CD4-positive, alpha-beta T cell treated with Interleukin-6 for 4 hours (primary cell): ENCODE measurements at regions not wholly inside any gene's neighbourhood (a gene's known extent, or its start where the extent isn't known, plus 50 kb on each side); places are given as distances from the start of the nearest gene placed in this dataset.
"Not testable (repeated sequence)": the region's sequence is repeated elsewhere in the genome, so short reads cannot be mapped to it uniquely, and the experiment has no call there.

Experiments used
- DNase-seq: peaks from one replicate; pipeline ENCODE4 v3.0.0-alpha.2; 2020; ENCODE audit warnings: mixed read lengths

- DNase-seq: no peak
Observed at GRCh38 chr7:86002858-86003257, 640.9 kb upstream of the GRM3 start.

- DNase-seq: no peak
Observed at GRCh38 chr7:85997515-85997914, 646.2 kb upstream of the GRM3 start.

- no peak for DNase-seq
Observed at GRCh38 chr7:85995101-85995500, 648.6 kb upstream of the GRM3 start.

DNA sequence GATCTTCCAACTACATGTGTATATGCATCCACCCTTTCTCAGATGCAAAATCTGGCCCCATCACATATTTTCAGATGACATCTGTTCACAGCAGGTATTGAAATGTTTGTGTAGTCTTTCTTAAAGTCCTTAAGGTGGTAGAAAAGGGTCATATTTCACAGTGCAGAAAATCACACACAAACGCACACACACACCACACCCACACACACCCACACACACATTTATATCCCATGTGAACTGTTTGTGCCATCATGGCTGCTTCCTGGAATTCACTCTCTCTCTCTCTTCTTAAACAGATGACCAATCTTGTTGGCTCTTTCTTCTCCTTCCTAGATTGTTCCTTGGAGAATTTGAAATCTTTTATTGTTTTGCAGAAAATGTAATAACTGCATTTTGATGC is 663.0 kb upstream of the GRM3 start:
- DNase-seq: no peak

GRCh38 chr7:85974176-85974575 is 669.5 kb upstream of the GRM3 start:
- no peak for DNase-seq

DNA sequence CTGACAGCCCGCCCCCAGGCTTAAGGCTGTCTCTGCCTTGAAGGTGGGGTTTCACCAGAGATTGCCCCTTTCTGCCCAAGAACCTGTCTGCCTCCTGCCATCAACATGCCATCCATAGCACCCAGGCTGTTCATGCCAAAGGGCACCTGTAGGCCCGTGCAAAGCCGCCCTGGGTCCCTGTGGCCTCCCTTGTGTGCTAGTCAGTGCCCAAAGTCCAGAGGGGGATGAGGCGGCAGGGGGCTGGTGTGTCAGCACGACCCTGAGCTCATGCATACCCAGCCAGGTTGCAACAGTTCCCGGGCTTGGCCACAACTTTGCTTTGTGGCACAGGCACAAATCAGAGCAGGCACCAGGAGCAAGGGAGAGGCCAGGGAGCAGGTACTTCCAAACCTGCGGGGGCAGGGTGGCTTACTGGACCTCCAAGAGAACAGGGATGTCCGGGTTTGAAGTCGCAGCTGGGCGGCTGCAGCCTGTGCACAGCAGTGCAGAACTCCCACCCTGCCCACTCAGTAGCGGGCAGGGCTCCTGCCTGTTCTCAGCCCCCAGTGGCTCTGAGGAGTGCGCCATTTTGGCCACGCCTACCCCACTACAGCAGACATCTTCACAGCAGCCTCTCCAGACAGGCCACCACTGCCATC is 671.1 kb upstream of the GRM3 start:
- no peak for DNase-seq

DNA sequence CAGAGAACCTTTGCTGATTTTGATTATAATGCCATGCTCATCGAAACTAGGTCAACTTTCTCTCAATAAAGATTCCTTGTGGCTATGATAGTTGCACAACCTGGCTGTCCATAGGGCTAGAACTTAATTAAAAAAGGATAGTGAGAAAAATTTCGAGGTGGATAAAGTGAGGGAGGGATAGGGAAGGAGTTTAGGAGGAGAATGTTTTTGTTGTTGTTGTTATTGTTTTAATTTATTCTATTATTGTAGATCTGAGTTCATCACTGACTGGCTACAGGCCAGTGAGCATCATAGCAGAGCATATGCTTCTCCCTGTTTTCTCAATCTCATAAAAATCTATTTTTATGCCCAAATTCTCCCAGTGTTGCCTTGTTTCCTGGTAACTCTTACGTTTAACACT is 688.7 kb upstream of the GRM3 start:
- no peak for DNase-seq

DNA sequence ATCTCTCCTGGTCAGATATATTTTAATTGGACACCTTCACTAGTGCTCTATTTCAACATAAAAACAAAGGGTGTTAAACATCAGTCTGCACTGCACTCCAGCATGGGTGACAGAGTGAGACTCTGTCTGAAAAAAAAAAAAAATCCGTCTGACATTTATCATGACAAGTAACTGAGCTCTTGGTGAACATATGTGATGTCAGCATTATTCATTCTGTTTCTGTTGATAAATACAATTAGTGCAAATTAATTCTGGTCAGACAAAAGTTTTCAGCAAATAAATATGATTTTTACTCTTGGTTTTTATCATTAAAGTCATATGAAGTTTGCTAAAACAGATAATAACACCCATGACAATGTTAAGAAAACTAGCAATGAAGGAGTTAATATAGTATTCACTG is 692.8 kb upstream of the GRM3 start:
- DNase-seq: no peak

DNA sequence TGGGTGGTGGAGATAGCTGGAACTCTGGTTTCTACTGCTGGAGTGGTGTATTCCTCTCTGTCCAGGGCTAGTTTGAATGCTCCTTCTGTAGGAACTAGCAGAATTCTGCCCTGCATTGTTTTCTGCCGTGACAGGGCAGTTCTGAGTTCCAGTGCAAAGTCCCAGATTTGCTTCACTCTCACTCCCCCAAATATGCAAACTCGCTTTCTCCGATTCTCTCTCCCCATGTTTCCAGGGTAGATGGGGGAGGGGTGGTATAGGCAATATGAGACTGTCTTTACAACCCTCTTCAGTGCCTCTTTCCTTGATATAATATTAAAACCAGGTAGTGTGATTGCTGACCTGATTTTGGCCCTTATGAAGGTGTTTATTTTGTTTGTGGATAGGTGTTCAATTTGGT is 693.3 kb upstream of the GRM3 start:
- DNase-seq: no peak

GRCh38 chr7:85947767-85948166 is 695.9 kb upstream of the GRM3 start:
- DNase-seq: no peak

DNA sequence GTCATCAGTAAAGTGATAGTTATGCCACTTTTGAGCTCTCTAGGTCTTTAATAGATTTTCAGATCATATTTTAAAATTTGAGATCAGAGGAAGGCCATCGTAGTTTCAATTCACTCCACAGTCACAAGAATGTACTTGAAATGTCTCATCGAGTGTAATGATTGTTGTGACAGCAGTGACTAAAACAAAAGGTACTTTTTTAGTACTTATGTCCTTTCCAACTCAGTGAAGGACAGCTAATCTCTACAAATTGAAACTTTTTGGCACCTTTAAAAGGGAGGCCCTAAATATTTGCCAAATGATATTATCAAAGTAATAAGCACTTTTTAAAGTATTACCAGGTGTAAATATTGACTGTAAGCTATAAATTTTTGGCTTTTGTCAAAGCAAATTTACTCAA is 702.9 kb upstream of the GRM3 start:
- DNase-seq: no peak

GRCh38 chr7:85931919-85932318 is 711.8 kb upstream of the GRM3 start:
- no peak for DNase-seq

- no peak for DNase-seq
Observed at GRCh38 chr7:85928500-85928899, 715.2 kb upstream of the GRM3 start.

GRCh38 chr7:85927226-85927625 is 716.5 kb upstream of the GRM3 start:
- no peak for DNase-seq

- no peak for DNase-seq
Observed at GRCh38 chr7:85924062-85924461, 719.6 kb upstream of the GRM3 start.

- DNase-seq: no peak
Observed at GRCh38 chr7:85916016-85916415, 727.7 kb upstream of the GRM3 start.

DNA sequence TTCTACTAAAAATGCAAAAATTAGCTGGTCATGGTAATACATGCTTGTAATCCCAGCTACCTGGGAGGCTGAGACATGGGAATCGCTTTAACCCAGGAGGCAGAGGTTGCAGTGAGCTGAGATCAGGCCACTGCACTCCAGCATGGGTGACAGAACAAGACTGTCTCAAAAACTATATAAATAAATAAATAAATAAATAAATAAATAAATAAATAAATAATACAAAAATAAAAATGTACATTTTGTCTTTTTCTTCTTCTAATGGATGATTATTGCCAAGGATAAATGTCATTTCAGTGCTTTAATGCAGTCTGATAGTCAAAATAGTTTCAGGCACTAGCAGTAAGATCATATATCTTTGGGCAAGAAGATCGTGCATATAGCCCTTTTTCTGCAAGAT is 727.6 kb upstream of the SEMA3D start:
- DNase-seq: no peak

GRCh38 chr7:85908051-85908450 is 721.2 kb upstream of the SEMA3D start:
- DNase-seq: no peak

DNA sequence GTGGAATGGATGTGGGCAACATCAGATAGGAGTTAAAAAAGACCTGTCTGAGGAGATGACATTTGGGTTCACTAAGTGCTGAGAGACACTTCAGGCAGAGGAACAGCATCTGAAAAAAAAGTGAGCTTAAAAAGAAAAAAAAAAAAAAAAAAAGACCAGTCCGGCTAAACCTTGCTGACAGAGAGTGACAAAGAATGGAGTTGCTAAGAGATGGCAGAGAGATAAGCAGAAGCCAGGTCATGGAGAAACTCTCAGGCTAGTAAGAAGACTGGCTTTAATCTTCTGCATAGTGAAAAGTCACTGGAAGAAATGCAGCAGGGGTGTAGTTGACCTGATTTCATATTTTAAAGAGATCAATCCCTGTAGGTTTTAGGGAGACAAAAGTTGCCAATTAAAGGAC is 711.1 kb upstream of the SEMA3D start:
- no peak for DNase-seq

DNA sequence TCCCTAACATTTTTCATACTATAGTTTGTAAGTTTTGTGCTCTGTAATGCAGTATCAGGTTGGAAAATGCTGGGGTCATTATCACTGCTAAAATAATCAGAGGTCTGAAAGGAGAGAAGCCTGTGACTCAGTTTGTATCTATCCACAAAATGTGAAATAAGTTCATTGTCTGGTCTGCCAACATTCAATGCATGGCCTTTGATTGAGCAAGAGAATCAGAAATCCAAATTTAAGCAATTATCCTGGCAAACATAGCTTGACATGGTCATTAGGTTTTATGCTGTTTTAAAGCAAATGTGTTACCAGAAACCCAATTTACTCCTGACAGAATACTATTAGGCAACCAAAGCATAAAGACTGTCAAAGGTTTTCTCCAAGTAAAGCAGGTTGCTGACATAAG is 709.7 kb upstream of the SEMA3D start:
- DNase-seq: no peak

- no peak for DNase-seq
Observed at GRCh38 chr7:85895835-85896234, 709.0 kb upstream of the SEMA3D start.

DNA sequence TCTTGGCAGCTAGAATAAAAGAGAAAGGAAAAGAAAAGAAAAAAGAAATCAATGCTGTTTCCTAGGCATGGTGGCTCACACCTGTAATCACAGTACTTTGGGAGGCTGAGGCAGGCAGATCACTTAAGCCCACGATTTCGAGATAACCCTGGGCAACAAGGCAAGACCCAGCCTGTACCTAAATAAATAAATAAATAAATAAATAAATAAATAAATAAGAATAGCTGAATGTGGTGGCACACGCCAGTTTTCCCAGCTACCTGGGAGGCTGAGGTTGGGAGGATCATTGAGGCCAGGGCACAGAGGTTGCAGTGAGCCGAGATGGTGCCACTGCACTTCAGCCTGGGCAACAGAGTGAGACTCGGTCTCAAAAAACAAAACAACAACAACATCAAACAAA is 705.0 kb upstream of the SEMA3D start:
- DNase-seq: not testable (repeated sequence)

- no peak for DNase-seq
Observed at GRCh38 chr7:85890244-85890811, 703.5 kb upstream of the SEMA3D start.

DNA sequence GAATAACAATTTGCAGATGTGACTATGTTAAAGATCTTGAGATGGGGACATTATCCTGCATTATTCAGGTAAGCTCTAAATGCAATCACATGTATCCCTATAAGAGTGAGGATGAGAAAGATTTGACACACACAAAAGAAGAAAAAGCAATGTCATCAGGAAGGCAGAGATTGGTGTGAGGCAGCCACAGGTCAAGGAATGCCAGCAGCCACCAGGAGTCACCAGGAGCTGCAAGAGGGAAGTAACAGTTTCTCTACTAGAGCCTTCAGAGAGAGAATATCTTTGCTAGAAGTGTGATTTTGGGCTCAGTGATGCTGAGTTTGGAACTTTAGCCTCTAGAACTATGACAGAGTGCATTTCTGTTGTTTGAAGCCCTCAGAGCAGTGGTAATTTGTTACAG is 700.3 kb upstream of the SEMA3D start:
- DNase-seq: no peak

GRCh38 chr7:85882335-85882734 is 695.5 kb upstream of the SEMA3D start:
- no peak for DNase-seq
